Kidney (tissue), 13 donors: ENCODE measurements at regions not wholly inside any gene's neighbourhood (a gene's known extent, or its start where the extent isn't known, plus 50 kb on each side); places are given as distances from the start of the nearest gene placed in this dataset.
"Not testable (repeated sequence)": the region's sequence is repeated elsewhere in the genome, so short reads cannot be mapped to it uniquely, and the experiment has no call there.

Experiments used
- DNase-seq, 5 donors: peaks; one replicate each; pipeline ENCODE4 v3.0.0-alpha.2; 2013 to 2020
- FAIRE-seq: peaks from 2 replicates; lab custom pipeline; 2012; peaks lifted over from hg19 to GRCh38; lab: Jason Lieb, UNC
- H3K27ac ChIP-seq, 2 donors: one replicate each; pipeline ENCODE4 v1.7.0; 2013; ENCODE audit warnings: low read depth in 2 of 2, low read length in 2 of 2, inconsistent platforms in 1 of 2
- H3K27me3 ChIP-seq: one replicate; pipeline ENCODE4 v1.7.1; 2013; ENCODE audit warnings: low read length, inconsistent platforms; ENCODE audit not compliant: control insufficient read depth, insufficient read depth
- H3K36me3 ChIP-seq, 3 donors: one replicate each; pipeline versions ENCODE4 v1.7.0 to v1.7.1; 2013; ENCODE audit warnings: low read length in 3 of 3, control low read depth in 1 of 3, inconsistent platforms in 1 of 3; ENCODE audit not compliant: insufficient read depth in 3 of 3, control insufficient read depth in 2 of 3
- H3K4me1 ChIP-seq, 3 donors: one replicate each; pipeline versions ENCODE4 v1.7.0 to v1.7.1; 2013; ENCODE audit warnings: low read length in 3 of 3, inconsistent platforms in 1 of 3, low read depth in 1 of 3; ENCODE audit not compliant: control insufficient read depth in 2 of 3, insufficient read depth in 2 of 3
- H3K4me3 ChIP-seq, 3 donors: one replicate each; pipeline versions ENCODE4 v1.7.0 to v1.8.1; 2013; ENCODE audit warnings: low read length in 3 of 3, control low read depth in 1 of 3, inconsistent platforms in 1 of 3
- H3K9ac ChIP-seq, 3 donors: one replicate each; pipeline versions ENCODE4 v1.7.0 to v1.7.1; 2013; ENCODE audit warnings: low read length in 3 of 3, control low read depth in 1 of 3, inconsistent platforms in 1 of 3
- H3K9me3 ChIP-seq, 3 donors: one replicate each; pipeline versions ENCODE4 v1.7.0 to v1.7.1; 2013; ENCODE audit warnings: low read length in 3 of 3, control low read depth in 1 of 3, inconsistent platforms in 1 of 3; ENCODE audit not compliant: control insufficient read depth in 2 of 3, insufficient read depth in 1 of 3
- CTCF ChIP-seq: IDR thresholded peaks from 3 replicates; pipeline ENCODE4 v1.5.1; 2012; ENCODE audit warnings: mild to moderate bottlenecking, moderate library complexity, borderline replicate concordance; ENCODE audit not compliant: insufficient read depth; ENCODE audit errors: extremely low read depth
- intact Hi-C: fragments of 100-400 bp; cut with DNase I; formaldehyde crosslinking; loops from one replicate; pipeline ENCODE4 v1.11.1; 2022
- donor health status: control.
- donor health status: control.
- donor health status: control.
- donor health status: control.
- donor health status: control.
- donor health status: DM: yes; HTN: yes; CAD: no.
- donor health status: Normal renal cell carcinoma (clear cell type).

GRCh38 chr3:180430896-180431295, 171.1 kb upstream of the TTC14 start:
- FAIRE-seq: no peak
- no peak for DNase-seq
- H3K4me1 ChIP-seq: no peaks in the 10 kb centered on the region
- no peaks in the 10 kb centered on the region for H3K9me3 ChIP-seq
- TF ChIP-seq CTCF: no peak
- no peaks in the 10 kb centered on the region for H3K36me3 ChIP-seq
- no peak overlapping the region for H3K27ac ChIP-seq
- no peak overlapping the region for H3K9ac ChIP-seq
- H3K27me3 ChIP-seq: no peaks in the 10 kb centered on the region
- H3K4me3 ChIP-seq: no peak overlapping the region
- intact Hi-C loops: no loop called here

GRCh38 chr3:180433152-180433551, 168.8 kb upstream of the TTC14 start:
- DNase-seq (no peak), FAIRE-seq (no peak)
- Histone ChIP-seq H3K4me1 (no peaks in the 10 kb centered on the region), H3K27ac (no peak overlapping the region), H3K9me3 (no peaks in the 10 kb centered on the region), H3K4me3 (no peak overlapping the region), H3K27me3 (no peaks in the 10 kb centered on the region), H3K9ac (no peak overlapping the region), H3K36me3 (no peaks in the 10 kb centered on the region)
- no peak for TF ChIP-seq CTCF
- intact Hi-C loops: no loop called here

- no peak for DNase-seq
- FAIRE-seq: no peak
- intact Hi-C loops: no loop called here
- H3K27me3 ChIP-seq: no peaks in the 10 kb centered on the region
- H3K4me3 ChIP-seq: no peak overlapping the region
- H3K27ac ChIP-seq: no peak overlapping the region
- H3K9ac ChIP-seq: no peak overlapping the region
- no peaks in the 10 kb centered on the region for H3K4me1 ChIP-seq
- TF ChIP-seq CTCF: no peak
- H3K9me3 ChIP-seq: no peaks in the 10 kb centered on the region
- H3K36me3 ChIP-seq: no peaks in the 10 kb centered on the region
These were observed 154.8 kb upstream of the TTC14 start for GRCh38 chr3:180447136-180447535.

GRCh38 chr3:180448407-180448806, 153.6 kb upstream of the TTC14 start:
- H3K27me3 ChIP-seq, H3K4me1 ChIP-seq, DNase-seq, H3K9me3 ChIP-seq, H3K9ac ChIP-seq, H3K27ac ChIP-seq, H3K4me3 ChIP-seq, intact Hi-C loops, H3K36me3 ChIP-seq, FAIRE-seq: not testable (repeated sequence)
